HG02610 (cell line): ENCODE measurements at regions not wholly inside any gene's neighbourhood (a gene's known extent, or its start where the extent isn't known, plus 50 kb on each side); places are given as distances from the start of the nearest gene placed in this dataset.

Experiments
- ATAC-seq: cut with Tn5 transposase; IDR thresholded peaks from one replicate; pipeline ENCODE4 v1.9.1; 2021; ENCODE audit warnings: mild to moderate bottlenecking, moderate library complexity; ENCODE audit not compliant: unreplicated experiment

GRCh38 chr5:38101897-38102296, 156.5 kb upstream of the EGFLAM start:
- no peak for ATAC-seq

DNA sequence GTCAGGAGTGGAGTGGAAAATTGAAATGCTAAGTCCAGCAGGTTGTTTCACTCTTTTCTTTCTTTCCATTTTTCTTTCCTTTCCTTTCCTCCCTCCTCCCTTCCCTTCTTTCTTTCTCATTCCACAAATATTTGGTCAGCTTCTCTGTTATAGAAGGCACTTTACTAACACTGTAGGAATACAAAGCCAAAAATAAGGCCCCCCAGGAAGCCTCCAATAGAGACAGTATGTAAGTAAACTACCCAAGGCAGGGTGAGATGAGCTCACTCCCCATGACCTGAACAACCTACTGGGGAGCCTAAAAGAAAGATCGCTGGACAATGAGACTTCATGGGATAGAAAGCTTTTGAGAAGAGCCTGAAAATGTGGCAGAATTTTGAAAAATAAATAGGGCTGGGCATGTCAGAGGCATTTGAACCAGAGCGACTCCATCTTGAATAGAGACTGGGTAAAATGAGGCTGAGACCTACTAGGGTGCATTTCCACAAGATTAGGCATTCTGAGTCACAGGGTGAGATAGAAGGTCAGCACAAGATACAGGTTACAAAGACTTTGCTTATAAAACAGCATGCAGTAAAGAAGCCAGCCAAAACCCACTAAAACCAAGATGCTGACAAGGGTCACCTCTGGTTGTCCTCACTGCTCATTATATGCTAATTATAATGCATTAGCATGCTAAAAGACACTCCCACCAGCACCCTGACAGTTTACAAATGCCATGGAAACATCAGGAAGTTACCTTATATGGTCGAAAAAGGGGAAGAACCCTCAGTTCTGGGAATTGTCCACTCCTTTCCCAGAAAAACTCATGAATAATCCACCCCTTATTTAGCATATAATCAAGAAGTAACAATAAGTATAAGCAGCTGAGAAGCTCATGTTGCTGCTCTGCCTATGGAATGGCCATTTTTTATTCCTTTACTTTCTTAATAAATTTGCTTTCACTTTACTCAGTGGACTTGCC, 158.9 kb upstream of the EGFLAM start:
- no peak for ATAC-seq

- no peak for ATAC-seq
Measured at GRCh38 chr5:38094889-38095288, 163.5 kb upstream of the EGFLAM start.

GRCh38 chr5:38093855-38094254, 164.5 kb upstream of the EGFLAM start:
- ATAC-seq: no peak

GRCh38 chr5:38086777-38087176, 171.6 kb upstream of the EGFLAM start:
- no peak for ATAC-seq

GRCh38 chr5:38079620-38080402, 178.5 kb upstream of the EGFLAM start:
- no peak for ATAC-seq

- ATAC-seq: no peak
Measured at GRCh38 chr5:38078161-38078560, 180.2 kb upstream of the EGFLAM start.

DNA sequence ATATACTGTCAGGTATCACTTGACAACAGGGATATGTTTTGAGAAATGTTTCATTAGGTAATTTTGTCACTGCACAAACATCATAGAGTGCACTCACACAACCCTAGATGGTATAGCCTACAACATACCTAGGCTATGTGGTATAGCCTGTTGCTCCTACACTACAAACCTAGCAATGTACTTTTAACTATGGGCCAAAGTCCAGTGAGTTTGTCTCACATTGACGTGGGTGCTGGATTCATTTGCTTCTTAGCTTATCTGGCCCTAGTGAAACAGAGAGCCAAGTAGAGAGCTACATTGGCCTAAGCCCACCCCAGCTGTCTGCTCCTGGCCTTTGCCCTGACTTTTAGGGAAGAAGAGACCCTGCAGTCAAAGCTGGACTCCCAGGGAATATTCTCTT, 180.7 kb upstream of the EGFLAM start:
- no peak for ATAC-seq

DNA sequence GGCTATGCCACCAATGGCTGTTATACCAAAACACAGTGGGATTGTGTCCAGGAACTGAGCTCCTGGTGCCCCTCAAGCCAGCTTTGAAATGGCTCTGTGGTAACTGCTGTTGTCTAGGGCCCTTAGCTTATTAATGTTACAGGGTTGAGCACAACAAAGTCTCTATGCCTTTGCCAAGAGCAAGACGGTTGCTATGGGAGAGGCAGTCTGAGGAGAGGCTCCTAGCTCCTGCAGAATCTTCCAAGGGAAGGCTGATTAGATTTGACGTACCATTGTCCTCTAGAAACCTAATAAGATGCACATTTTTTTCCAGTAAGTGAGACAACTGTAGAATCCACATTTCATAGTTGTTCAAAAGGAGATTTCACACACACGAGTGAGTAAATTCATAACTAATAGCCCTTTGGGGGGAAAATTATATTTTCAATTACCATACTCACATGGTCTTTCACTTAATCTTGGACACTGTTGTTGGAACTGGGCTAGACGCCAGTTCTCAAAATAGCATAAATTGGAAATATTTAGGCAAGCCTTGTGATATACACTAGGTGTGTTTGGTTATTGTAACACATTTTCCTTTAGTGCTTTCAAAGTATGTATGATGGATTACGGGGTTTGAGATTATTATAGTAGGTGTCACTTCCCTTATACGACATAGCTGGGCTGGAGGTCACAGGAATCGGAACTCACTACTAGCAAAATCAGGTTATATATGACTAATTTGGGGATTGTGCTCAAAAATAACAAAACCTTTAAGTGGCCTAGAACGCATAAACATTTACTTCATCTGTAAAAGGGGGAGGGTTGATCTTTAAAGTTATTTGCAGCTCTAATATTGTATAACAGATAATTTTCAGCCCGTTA, 186.3 kb upstream of the EGFLAM start:
- ATAC-seq: no peak

GRCh38 chr5:38070304-38070950, 187.9 kb upstream of the EGFLAM start:
- no peak for ATAC-seq

GRCh38 chr5:38069360-38069759, 189.0 kb upstream of the EGFLAM start:
- ATAC-seq: no peak

DNA sequence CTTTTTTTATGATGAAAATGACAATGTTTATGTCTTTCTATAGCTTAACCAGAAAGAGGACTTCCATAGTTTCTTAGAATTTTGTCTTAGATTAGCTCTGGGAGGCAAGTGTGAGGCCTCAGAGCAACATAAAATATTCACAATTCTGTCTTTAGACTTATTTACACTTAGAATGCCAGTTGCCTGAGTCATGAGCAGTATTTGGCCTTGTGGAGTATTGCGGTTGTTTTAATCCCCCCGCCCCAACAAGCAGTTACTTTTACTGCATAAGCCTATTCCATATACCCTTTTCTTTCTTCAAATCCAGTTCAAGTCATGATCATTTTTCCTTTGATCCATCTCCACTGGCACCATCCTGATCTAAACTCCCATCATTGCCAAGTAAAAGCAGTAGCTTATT, 198.0 kb upstream of the EGFLAM start:
- no peak for ATAC-seq

DNA sequence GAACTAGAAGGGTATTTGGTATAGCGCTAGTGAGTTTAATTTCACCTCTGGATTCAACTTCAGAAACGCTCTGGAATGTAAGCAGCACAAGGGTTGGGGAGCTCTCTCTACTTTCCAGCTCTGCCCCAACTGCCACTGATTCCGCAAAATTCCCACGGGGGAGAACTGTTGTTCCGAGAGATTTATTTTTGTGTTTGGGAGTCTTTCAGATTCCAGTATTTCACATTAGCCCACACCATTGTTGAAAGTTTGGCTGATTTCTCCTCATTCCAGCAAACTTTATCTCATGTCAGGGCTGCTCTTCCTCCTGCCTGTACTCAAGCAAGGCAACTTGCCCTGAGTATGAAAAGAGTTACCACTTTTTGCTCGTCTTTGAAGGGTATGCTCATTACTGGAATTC, 198.5 kb upstream of the EGFLAM start:
- ATAC-seq: no peak

DNA sequence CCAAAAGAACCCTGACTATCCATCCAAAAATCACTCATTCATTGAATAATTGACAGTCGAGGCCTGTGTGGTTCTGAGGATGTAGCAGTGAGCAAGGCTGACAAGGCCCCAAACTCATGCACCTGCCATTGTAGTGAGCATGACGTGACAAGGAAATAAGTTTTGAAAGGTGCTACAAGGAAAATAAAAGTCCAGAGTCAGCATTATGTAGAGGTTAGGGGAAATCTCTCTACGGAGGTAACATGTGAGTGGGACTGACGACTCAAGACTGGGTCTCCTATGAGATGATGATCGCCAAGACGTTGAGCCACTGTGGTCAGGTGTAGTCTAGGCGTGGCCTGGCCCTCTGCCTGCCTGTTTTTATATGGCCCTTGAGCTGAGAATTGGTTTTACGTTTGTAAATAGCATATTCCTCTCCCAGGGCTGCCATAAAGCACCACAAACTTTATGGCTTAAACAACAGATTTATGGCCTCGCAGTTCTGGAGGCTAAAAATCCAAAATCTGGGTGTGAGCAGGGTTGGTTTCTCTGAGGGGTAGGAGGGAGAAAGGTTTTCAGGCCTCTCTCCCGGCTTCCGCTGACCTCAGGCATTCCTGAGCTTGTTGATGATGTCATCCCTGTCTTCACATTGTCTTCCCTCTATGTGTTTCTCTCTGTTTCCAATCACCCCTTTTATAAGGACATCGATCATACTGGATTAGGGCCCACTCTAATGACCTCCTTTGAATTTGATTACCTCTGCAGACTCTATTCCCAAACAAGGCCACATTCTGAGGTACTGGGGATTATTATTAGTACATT, 206.4 kb upstream of the EGFLAM start:
- no peak for ATAC-seq

DNA sequence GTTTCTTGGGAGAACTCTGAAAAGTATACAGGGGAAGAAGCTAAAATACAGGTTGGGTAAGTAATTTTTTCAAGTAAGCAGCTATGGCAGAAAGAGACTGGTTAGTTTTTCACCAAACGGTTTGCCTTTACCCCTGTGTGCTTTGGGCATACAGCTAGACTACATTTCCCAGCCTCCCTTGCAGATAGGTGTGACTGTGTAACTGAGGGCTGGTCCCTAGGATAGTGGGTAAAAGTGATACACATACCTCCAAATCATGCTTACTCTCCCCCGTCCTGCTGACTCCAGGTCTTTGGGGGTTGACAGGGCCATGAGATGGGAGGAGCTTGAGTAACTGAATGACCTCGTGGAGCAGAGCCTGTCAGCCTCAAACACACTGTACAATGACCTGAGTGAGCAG, 208.6 kb upstream of the GDNF start:
- no peak for ATAC-seq

DNA sequence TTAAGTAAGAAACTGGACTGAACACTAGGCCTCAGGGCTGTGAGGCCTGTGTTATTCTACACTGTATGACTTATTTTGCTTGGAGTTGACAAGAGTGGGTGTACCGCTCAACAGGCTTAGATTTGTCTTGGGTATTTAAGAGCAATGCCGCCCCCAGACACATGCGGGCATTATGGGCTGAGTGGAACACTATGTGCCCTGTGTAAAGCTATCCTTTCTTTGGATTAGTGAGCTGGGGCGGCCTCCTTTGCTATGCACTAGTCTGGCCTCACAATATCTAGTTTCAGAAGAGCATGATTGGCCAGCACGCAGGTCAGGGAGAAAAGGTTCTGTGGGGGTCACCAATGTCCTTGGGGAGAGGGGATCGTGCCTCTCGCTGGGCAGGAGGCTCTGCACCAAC, 206.3 kb upstream of the GDNF start:
- no peak for ATAC-seq

- no peak for ATAC-seq
Measured at GRCh38 chr5:38045446-38045845, 205.6 kb upstream of the GDNF start.

DNA sequence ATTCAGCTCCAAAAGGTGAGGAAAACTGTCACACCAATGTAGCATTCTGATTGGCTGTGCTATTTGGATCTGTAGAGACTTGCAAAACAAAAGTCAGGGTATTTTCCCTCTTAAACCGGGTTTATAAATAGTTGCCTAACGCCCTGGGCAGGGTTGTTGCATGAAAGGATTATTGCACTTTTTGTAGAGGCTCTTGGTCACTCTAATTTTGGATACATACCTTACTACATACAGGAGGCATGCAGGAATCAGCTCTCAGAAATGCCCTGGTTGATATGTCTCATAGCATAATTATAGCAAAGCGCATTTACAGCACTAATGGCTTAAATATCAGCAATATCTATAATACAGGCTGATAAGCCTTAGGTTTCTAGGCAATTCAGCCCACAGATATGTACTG, 200.0 kb upstream of the GDNF start:
- ATAC-seq: no peak

DNA sequence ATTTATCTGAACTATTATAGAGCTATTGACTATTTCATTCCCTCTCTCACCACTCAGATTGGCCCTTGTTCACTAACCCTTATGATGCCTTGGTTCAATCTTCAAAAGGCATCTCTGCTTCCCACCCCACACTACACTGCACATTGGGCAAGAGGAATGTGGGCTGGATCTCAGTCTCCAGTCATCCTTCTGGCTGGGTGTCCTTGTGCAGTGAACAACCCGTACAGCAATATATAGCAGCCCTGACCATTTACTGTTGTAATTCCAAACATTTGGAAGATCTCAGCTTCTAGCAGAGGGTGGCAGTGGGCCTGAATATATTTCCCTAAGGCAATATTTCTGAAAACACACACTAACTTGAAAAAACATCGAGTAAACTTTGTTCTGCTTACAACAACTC, 199.2 kb upstream of the GDNF start:
- no peak for ATAC-seq

DNA sequence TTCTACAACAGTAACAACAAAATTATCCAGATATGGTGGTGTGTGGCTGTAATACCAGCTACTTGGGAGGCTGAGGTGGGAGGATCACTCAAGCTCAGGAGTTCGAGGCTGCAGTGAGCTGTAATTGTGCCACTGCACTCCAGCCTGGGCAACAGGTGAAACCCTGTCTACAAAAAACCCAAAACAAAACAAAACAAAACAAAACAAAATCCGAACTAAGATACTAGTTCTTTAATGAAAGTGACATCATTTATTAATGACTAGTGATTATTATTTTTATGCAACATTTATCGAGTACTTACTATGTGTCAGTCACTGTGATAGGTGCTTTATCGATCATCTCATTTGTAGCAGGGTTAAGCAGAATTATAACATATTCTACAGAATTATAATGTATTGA, 196.9 kb upstream of the GDNF start:
- no peak for ATAC-seq
